ENCODE measurements at regions not wholly inside any gene's neighbourhood (a gene's known extent, or its start where the extent isn't known, plus 50 kb on each side); places are given as distances from the start of the nearest gene placed in this dataset.
"Not testable (repeated sequence)": the region's sequence is repeated elsewhere in the genome, so short reads cannot be mapped to it uniquely, and the experiment has no call there.

GRCh38 chr3:194879991-194880939 is 194.6 kb downstream of the FAM43A start:
- TF ChIP-seq CTCF (IDR thresholded peaks at IDR 0.05; ENCODE audit: low read depth, low read length) = no peak
- in situ Hi-C loops (cut with HindIII; ENCODE audit: low sequenced_read_pairs) = no loop called here
- H3K4me3 ChIP-seq (ENCODE audit: low read depth, low read length) = no peak overlapping the region
- DNase-seq (ENCODE audit: low read depth, low spot score) = peak; percentile 59

- DNase-seq (ENCODE audit: low read depth, low spot score) = no peak
- H3K4me3 ChIP-seq (ENCODE audit: low read depth, low read length) = no peak overlapping the region
- in situ Hi-C loops (cut with HindIII; ENCODE audit: low sequenced_read_pairs) = no loop called here
- no peak for TF ChIP-seq CTCF (IDR thresholded peaks at IDR 0.05; ENCODE audit: low read depth, low read length)
Measured at GRCh38 chr3:194880940-194881925, 195.6 kb downstream of the FAM43A start.

GRCh38 chr3:194884649-194885315 is 199.1 kb downstream of the FAM43A start:
- no peak overlapping the region for H3K4me3 ChIP-seq (ENCODE audit: low read depth, low read length)
- no peak for TF ChIP-seq CTCF (IDR thresholded peaks at IDR 0.05; ENCODE audit: low read depth, low read length)
- in situ Hi-C loops (cut with HindIII; ENCODE audit: low sequenced_read_pairs) = no loop called here
- no peak for DNase-seq (ENCODE audit: low read depth, low spot score)

- H3K4me3 ChIP-seq (ENCODE audit: low read depth, low read length) = no peak overlapping the region
- DNase-seq (ENCODE audit: low read depth, low spot score) = no peak
- in situ Hi-C loops (cut with HindIII; ENCODE audit: low sequenced_read_pairs) = no loop called here
- TF ChIP-seq CTCF (IDR thresholded peaks at IDR 0.05; ENCODE audit: low read depth, low read length) = no peak
Measured at GRCh38 chr3:194885766-194886165, 200.1 kb downstream of the FAM43A start.

- no peak for DNase-seq (ENCODE audit: low read depth, low spot score)
- no peak overlapping the region for H3K4me3 ChIP-seq (ENCODE audit: low read depth, low read length)
- in situ Hi-C loops (cut with HindIII; ENCODE audit: low sequenced_read_pairs) = no loop called here
- no peak for TF ChIP-seq CTCF (IDR thresholded peaks at IDR 0.05; ENCODE audit: low read depth, low read length)
Measured at GRCh38 chr3:194886836-194887235, 201.2 kb downstream of the FAM43A start.

GRCh38 chr3:194888062-194888461 is 202.4 kb downstream of the FAM43A start:
- DNase-seq (ENCODE audit: low read depth, low spot score); H3K4me3 ChIP-seq (ENCODE audit: low read depth, low read length); in situ Hi-C loops (cut with HindIII; ENCODE audit: low sequenced_read_pairs): not testable (repeated sequence)

All from astrocyte of the spinal cord (primary cell).